Esophagus mucosa (tissue), 1 donor: ENCODE measurements at regions not wholly inside any gene's neighbourhood (a gene's known extent, or its start where the extent isn't known, plus 50 kb on each side); places are given as distances from the start of the nearest gene placed in this dataset.

ENCODE experiments used
- ATAC-seq: fragments of 200-7000 bp; cut with Tn5 transposase; one replicate; pipeline ENCODE4 v1.9.1; 2020
- donor health status: DM: yes; HTN: yes; CAD: no.

- no peak for ATAC-seq
Measured at GRCh38 chr2:128638341-128639119, 319.9 kb upstream of the HS6ST1 start.

- ATAC-seq, result no peak
Measured at GRCh38 chr2:128639120-128639477, 320.4 kb upstream of the HS6ST1 start.

- ATAC-seq, result no peak
Measured at GRCh38 chr2:128639693-128640092, 321.0 kb upstream of the HS6ST1 start.

GRCh38 chr2:128640166-128640844 is 321.6 kb upstream of the HS6ST1 start:
- no peak for ATAC-seq

- no peak for ATAC-seq
Measured at GRCh38 chr2:128640845-128641360, 322.2 kb upstream of the HS6ST1 start.

- ATAC-seq, result no peak
Measured at GRCh38 chr2:128641421-128642080, 322.9 kb upstream of the HS6ST1 start.

- no peak for ATAC-seq
Measured at GRCh38 chr2:128642316-128642715, 323.6 kb upstream of the HS6ST1 start.

GRCh38 chr2:128642821-128643220 is 324.2 kb upstream of the HS6ST1 start:
- ATAC-seq, result no peak

GRCh38 chr2:128643221-128644065 is 324.8 kb upstream of the HS6ST1 start:
- ATAC-seq, result no peak

GRCh38 chr2:128644156-128644555 is 325.5 kb upstream of the HS6ST1 start:
- no peak for ATAC-seq

GRCh38 chr2:128644718-128645256 is 326.1 kb upstream of the HS6ST1 start:
- no peak for ATAC-seq

- no peak for ATAC-seq
Measured at GRCh38 chr2:128645631-128646030, 327.0 kb upstream of the HS6ST1 start.

- no peak for ATAC-seq
Measured at GRCh38 chr2:128646091-128646490, 327.4 kb upstream of the HS6ST1 start.

- ATAC-seq, result no peak
Measured at GRCh38 chr2:128646691-128647090, 328.0 kb upstream of the HS6ST1 start.

GRCh38 chr2:128651000-128651399 is 332.3 kb upstream of the HS6ST1 start:
- ATAC-seq, result peak; percentile 20

GRCh38 chr2:128654408-128654807 is 335.7 kb upstream of the HS6ST1 start:
- ATAC-seq, result no peak

GRCh38 chr2:128660836-128661235 is 342.2 kb upstream of the HS6ST1 start:
- ATAC-seq, result no peak

- no peak for ATAC-seq
Measured at GRCh38 chr2:128661311-128661710, 342.6 kb upstream of the HS6ST1 start.

GRCh38 chr2:128662051-128662471 is 343.4 kb upstream of the HS6ST1 start:
- ATAC-seq, result no peak

- ATAC-seq, result no peak
Measured at GRCh38 chr2:128663371-128664050, 344.8 kb upstream of the HS6ST1 start.

- ATAC-seq, result no peak
Measured at GRCh38 chr2:128664499-128664971, 345.9 kb upstream of the HS6ST1 start.
